GM06990 (cell line): ENCODE measurements at regions not wholly inside any gene's neighbourhood (a gene's known extent, or its start where the extent isn't known, plus 50 kb on each side); places are given as distances from the start of the nearest gene placed in this dataset.

Source experiments
- DNase-seq: peaks from one replicate; pipeline ENCODE4 v3.0.0-alpha.2; 2011; ENCODE audit not compliant: insufficient read length; ENCODE audit errors: extremely low read depth
- H3K27me3 ChIP-seq: replicated peaks from 2 replicates; pipeline ENCODE4 v1.6.0; 2011; ENCODE audit warnings: low read length; ENCODE audit not compliant: control insufficient read depth, insufficient read depth
- H3K36me3 ChIP-seq: 2 replicates; pipeline ENCODE4 v1.5.1; 2011; ENCODE audit warnings: low read length; ENCODE audit not compliant: control insufficient read depth, insufficient read depth
- H3K4me3 ChIP-seq: replicated peaks from 2 replicates; pipeline ENCODE4 v1.5.1; 2011; ENCODE audit warnings: low read depth, mild to moderate bottlenecking, control low read depth, low read length
- CTCF ChIP-seq: IDR thresholded peaks from 2 replicates; pipeline ENCODE4 v1.5.1; 2011; ENCODE audit warnings: low read length, control low read depth, mild to moderate bottlenecking, inconsistent platforms; ENCODE audit not compliant: insufficient read depth, poor library complexity, severe bottlenecking

DNA sequence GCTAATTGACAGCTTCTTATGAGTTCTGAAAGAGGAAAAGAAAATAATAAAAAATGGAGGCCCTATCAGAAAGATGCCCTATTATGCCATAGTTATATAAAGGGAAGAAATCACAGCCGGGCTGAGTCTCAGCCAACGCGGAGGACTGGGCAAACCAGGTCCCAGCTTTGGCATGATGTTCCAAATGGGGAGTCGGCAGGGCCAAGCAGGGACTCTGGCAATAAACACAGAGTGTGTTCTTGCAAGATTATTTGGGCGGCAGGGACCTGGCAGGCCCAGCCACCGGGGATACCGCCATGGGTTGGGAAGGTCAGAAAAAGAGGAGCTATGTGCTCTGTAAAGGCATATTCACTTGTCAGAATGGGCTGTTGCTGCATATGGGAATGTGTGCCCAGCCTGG is 694.9 kb downstream of the BCL11A start:
- H3K36me3 ChIP-seq: no peaks in the 10 kb centered on the region
- DNase-seq: no peak
- H3K4me3 ChIP-seq: no peak overlapping the region
- TF ChIP-seq CTCF: no peak
- no peaks in the 10 kb centered on the region; the same call in 1 of the 2 replicates for H3K27me3 ChIP-seq

DNA sequence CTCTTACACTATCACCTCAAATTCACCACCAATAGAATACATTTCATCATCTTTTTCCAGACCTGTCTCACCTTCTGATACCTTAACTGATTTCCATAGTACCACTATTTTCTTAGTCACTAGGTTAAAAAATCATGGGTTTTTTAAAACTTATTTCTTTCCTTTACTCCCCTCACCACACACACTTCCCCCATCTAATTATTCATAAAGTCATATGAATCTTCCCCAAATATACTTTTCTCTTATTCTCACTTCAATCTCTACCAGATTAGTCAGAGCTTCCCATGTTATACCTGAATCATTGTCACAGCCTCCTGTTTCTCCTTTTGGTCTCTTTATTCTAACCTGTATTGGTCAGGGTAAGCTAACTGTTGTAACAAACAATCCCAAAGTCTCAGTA is 696.3 kb downstream of the BCL11A start:
- no peak for DNase-seq
- Histone ChIP-seq H3K4me3 (no peak overlapping the region), H3K27me3 (no peaks in the 10 kb centered on the region; the same call in 1 of the 2 replicates), H3K36me3 (no peaks in the 10 kb centered on the region)
- TF ChIP-seq CTCF: no peak

DNA sequence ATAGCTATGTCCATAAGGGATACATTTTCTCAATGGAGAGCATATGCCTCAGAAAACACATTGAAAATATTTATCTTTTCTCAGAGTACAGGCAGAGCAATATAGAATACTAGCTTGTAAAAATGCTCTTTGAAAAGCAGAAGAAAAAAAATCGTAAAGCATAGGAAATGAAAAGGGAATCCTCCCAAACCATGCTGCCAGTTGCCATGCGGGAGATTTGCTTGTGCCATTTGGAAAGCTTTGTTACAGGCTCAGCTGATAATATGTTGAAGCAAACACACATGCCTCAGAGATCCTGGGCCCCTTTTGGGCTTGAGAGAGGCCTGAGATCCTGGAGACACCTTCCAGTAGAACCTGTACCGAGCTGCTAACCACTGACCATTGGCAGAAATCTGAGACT is 697.1 kb downstream of the BCL11A start:
- TF ChIP-seq CTCF: no peak
- Histone ChIP-seq H3K4me3 (no peak overlapping the region), H3K27me3 (no peaks in the 10 kb centered on the region; the same call in 1 of the 2 replicates), H3K36me3 (no peaks in the 10 kb centered on the region)
- no peak for DNase-seq

DNA sequence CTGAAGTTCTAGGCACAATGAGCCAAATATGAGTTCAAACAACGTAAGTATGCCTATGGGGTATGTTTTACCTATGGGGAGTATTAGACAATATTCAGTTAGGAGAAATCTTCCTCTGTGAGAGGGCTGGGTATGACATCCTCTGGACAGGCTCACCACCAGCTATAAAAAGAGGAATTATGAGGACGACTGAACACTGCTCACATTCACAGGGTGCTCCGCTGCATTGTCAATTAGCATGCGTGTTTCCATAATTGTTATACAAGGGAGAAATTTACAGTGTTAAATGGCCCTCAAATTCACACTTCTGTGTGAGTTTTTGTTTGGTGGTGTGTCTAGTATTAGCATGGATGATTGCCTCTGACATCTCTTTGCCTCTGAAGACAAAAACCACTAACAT is 700.4 kb downstream of the BCL11A start:
- no peaks in the 10 kb centered on the region; the same call in 1 of the 2 replicates for H3K27me3 ChIP-seq
- DNase-seq: no peak
- no peak for TF ChIP-seq CTCF
- no peak overlapping the region for H3K4me3 ChIP-seq
- no peaks in the 10 kb centered on the region for H3K36me3 ChIP-seq

GRCh38 chr2:59851836-59852475 is 701.5 kb downstream of the BCL11A start:
- no peak overlapping the region for H3K4me3 ChIP-seq
- no peaks in the 10 kb centered on the region; the same call in 1 of the 2 replicates for H3K27me3 ChIP-seq
- TF ChIP-seq CTCF: no peak
- H3K36me3 ChIP-seq: no peaks in the 10 kb centered on the region
- no peak for DNase-seq

DNA sequence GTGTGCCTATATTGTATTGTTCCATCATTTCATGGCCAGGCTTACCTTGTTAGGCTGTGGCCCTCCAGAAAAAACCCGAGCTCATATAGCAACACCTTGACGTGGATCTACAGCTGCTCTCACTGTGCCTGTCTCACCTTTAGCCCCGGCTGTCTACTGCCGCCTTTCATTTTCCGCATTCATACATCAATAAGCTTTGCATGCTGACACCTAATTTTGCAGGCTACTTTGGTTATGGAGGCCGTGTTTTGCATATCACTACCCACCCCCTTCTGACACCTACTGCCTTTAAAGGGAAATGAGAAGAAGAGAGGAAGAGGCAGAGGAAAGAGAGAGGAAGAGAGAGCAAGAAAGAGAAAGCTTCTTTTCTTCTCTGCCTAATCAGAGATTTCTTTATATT is 702.9 kb downstream of the BCL11A start:
- Histone ChIP-seq H3K36me3 (no peaks in the 10 kb centered on the region), H3K4me3 (no peak overlapping the region), H3K27me3 (no peaks in the 10 kb centered on the region)
- DNase-seq: no peak
- TF ChIP-seq CTCF: no peak
